ENCODE measurements at regions not wholly inside any gene's neighbourhood (a gene's known extent, or its start where the extent isn't known, plus 50 kb on each side); places are given as distances from the start of the nearest gene placed in this dataset.

DNA sequence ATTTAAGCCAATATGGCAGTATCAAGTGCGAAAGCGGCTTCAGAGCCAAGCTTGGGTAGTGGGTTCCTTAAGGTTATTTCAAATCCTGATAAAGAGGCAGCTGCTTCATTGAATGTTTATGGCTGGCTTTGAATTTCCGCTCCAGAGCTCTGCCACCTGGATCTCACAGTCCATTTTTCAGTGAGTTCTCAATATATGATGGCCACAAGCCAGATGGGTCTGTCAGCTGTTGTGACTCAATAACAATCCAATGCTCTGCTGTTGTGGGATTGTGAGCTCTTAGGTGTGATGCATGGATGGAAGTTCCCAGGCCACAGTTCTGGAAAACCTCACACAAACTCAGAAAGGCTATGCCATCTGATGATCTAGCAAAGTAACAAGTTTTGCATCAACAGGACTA is 743.8 kb upstream of the LRRN3 start:
- H3K4ac ChIP-seq (ENCODE audit: low read depth, low read length): no peak overlapping the region
- no peaks in the 10 kb centered on the region for H4K20me1 ChIP-seq (ENCODE audit: insufficient read depth, low read length)
- H2AFZ ChIP-seq (replicated peaks; ENCODE audit: low read length, poor library complexity): no peak overlapping the region
- H3K23ac ChIP-seq (ENCODE audit: low read depth, low read length): no peak overlapping the region
- H2BK5ac ChIP-seq (ENCODE audit: low read depth, low read length, poor library complexity, severe bottlenecking): no peak overlapping the region
- no peak overlapping the region for H3K18ac ChIP-seq (ENCODE audit: low read depth, low read length)
- no peak overlapping the region for H4K5ac ChIP-seq (ENCODE audit: low read depth, low read length)
- no peaks in the 10 kb centered on the region for H3K27me3 ChIP-seq (ENCODE audit: control insufficient read depth, insufficient read depth, low read length)
- H2BK15ac ChIP-seq (ENCODE audit: low read depth, low read length): no peak overlapping the region
- H3K9me3 ChIP-seq (ENCODE audit: control insufficient read depth, insufficient read depth, low read length): no peaks in the 10 kb centered on the region
- H3K79me1 ChIP-seq (ENCODE audit: low read depth in 1 of 2, low read length in 2 of 2): no peaks in the 10 kb centered on the region
- H3K4me3 ChIP-seq (ENCODE audit: insufficient read depth, low read depth, low read length): no peak overlapping the region
- H2AK5ac ChIP-seq (ENCODE audit: low read depth, low read length): no peak overlapping the region
- H4K91ac ChIP-seq (ENCODE audit: insufficient read depth, low read depth, low read length): no peak overlapping the region
- H3K9me1 ChIP-seq (ENCODE audit: insufficient read depth, low read length): no peaks in the 10 kb centered on the region
- H3K14ac ChIP-seq (replicated peaks; ENCODE audit: low read depth, low read length): no peak overlapping the region
- CTCF ChIA-PET: no interaction called here
- H3K4me1 ChIP-seq (ENCODE audit: control insufficient read depth, insufficient read depth, low read length): no peaks in the 10 kb centered on the region
- no peak overlapping the region for H2BK20ac ChIP-seq (ENCODE audit: low read depth, low read length)
- ATAC-seq (ENCODE audit: low read depth) (no peak), DNase-seq (peak; percentile 51)
- intact Hi-C loops (cut with micrococcal nuclease) (no loop called here), dilution Hi-C loops (cut with HindIII; ENCODE audit: low sequenced_read_pairs, unreplicated experiment) (no loop called here), in situ Hi-C loops (cut with MboI; ENCODE audit: low sequenced_read_pairs) (no loop called here)
- WGBS, 2 experiments (ENCODE audit: extremely low coverage in 2 of 2, insufficient read length in 1 of 2): no CpG with 5 or more reads among the region's 3 CpGs
- TF ChIP-seq BHLHE40 (IDR thresholded peaks at IDR 0.05; ENCODE audit: low read depth, low read length): no peak
- no peak for TF ChIP-seq SMC3 (IDR thresholded peaks at IDR 0.05; ENCODE audit: low read depth, low read length)
- no peak for TF ChIP-seq RFX5 (IDR thresholded peaks at IDR 0.05; ENCODE audit: low read depth, low read length)
- TF ChIP-seq, protein P1, sequence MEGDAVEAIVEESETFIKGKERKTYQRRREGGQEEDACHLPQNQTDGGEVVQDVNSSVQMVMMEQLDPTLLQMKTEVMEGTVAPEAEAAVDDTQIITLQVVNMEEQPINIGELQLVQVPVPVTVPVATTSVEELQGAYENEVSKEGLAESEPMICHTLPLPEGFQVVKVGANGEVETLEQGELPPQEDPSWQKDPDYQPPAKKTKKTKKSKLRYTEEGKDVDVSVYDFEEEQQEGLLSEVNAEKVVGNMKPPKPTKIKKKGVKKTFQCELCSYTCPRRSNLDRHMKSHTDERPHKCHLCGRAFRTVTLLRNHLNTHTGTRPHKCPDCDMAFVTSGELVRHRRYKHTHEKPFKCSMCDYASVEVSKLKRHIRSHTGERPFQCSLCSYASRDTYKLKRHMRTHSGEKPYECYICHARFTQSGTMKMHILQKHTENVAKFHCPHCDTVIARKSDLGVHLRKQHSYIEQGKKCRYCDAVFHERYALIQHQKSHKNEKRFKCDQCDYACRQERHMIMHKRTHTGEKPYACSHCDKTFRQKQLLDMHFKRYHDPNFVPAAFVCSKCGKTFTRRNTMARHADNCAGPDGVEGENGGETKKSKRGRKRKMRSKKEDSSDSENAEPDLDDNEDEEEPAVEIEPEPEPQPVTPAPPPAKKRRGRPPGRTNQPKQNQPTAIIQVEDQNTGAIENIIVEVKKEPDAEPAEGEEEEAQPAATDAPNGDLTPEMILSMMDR (conservative IDR thresholded peaks at IDR 0.05; ENCODE audit: low read depth, low read length): no peak
- TF ChIP-seq CEBPB (IDR thresholded peaks at IDR 0.05; ENCODE audit: low read depth, low read length): no peak
- no peak for TF ChIP-seq MAFK (IDR thresholded peaks at IDR 0.05; ENCODE audit: low read depth, low read length)
- no peak for TF ChIP-seq MXI1 (IDR thresholded peaks at IDR 0.05; ENCODE audit: borderline replicate concordance, low read depth, low read length)
- TF ChIP-seq MAZ (IDR thresholded peaks at IDR 0.05; ENCODE audit: borderline replicate concordance, low read depth, low read length): no peak
- TF ChIP-seq POLR2A (IDR thresholded peaks at IDR 0.05; ENCODE audit: low read depth, low read length): no peak
- TF ChIP-seq, protein P2, sequence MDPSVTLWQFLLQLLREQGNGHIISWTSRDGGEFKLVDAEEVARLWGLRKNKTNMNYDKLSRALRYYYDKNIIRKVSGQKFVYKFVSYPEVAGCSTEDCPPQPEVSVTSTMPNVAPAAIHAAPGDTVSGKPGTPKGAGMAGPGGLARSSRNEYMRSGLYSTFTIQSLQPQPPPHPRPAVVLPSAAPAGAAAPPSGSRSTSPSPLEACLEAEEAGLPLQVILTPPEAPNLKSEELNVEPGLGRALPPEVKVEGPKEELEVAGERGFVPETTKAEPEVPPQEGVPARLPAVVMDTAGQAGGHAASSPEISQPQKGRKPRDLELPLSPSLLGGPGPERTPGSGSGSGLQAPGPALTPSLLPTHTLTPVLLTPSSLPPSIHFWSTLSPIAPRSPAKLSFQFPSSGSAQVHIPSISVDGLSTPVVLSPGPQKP (IDR thresholded peaks at IDR 0.05; ENCODE audit: borderline replicate concordance, low read depth, low read length): no peak
- no peak for TF ChIP-seq NFE2L2 (IDR thresholded peaks at IDR 0.05; ENCODE audit: low read depth, low read length)
- TF ChIP-seq RCOR1 (IDR thresholded peaks at IDR 0.05; ENCODE audit: insufficient replicate concordance, low read length): no peak
- no peak for TF ChIP-seq FOS (IDR thresholded peaks at IDR 0.05; ENCODE audit: low read depth, low read length)
- no peak for TF ChIP-seq RAD21 (IDR thresholded peaks at IDR 0.05; ENCODE audit: low read length)
- TF ChIP-seq CHD1 (IDR thresholded peaks at IDR 0.05; ENCODE audit: low read depth, low read length): no peak
- TF ChIP-seq, protein P3, sequence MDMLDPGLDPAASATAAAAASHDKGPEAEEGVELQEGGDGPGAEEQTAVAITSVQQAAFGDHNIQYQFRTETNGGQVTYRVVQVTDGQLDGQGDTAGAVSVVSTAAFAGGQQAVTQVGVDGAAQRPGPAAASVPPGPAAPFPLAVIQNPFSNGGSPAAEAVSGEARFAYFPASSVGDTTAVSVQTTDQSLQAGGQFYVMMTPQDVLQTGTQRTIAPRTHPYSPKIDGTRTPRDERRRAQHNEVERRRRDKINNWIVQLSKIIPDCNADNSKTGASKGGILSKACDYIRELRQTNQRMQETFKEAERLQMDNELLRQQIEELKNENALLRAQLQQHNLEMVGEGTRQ (IDR thresholded peaks at IDR 0.05; ENCODE audit: low read depth, low read length): no peak
- no peak overlapping the region for H3K56ac ChIP-seq (ENCODE audit: extremely low read depth, insufficient read depth, low read length)
- H3K36me3 ChIP-seq (ENCODE audit: control insufficient read depth, insufficient read depth, low read length): no peaks in the 10 kb centered on the region
- POLR2A ChIA-PET (ENCODE audit: unreplicated experiment): no interaction called here
- no peak overlapping the region for H3K27ac ChIP-seq (ENCODE audit: insufficient read depth, low read length)
- H2BK120ac ChIP-seq (ENCODE audit: low read depth, low read length): no peak overlapping the region
- no peak overlapping the region for H3K9ac ChIP-seq (ENCODE audit: low read depth, low read length)
- BruUV-seq (replicated peaks): no TSS peak
- no peak overlapping the region for H2AK9ac ChIP-seq (replicated peaks; ENCODE audit: low read depth, low read length, poor library complexity)
- no peak overlapping the region for H3K4me2 ChIP-seq (ENCODE audit: low read depth, low read length)
- H4K8ac ChIP-seq (ENCODE audit: low read depth in 2 of 2, low read length in 2 of 2): no peak overlapping the region
